HCT116 (cell line): ENCODE measurements at regions not wholly inside any gene's neighbourhood (a gene's known extent, or its start where the extent isn't known, plus 50 kb on each side); places are given as distances from the start of the nearest gene placed in this dataset.

Experiments
- ATAC-seq: fragments of 200-7000 bp; cut with Tn5 transposase; 2 replicates; pipeline ENCODE4 v1.9.1; 2020; ENCODE audit warnings: mild to moderate bottlenecking, moderate library complexity
- BruUV-seq: library from RNA; stranded (reverse); fragments of 400-500 nt; replicated peaks from 2 replicates; lab custom pipeline; 2021; lab: Mats Ljungman, UMichigan
- CTCF ChIA-PET: fragments of 300-600 bp; sonication (Branson Sonifier 250); formaldehyde crosslinking; loops from one replicate; lab custom pipeline; 2021; ENCODE audit warnings: antibody characterized with exemption; lab: Charles Lee
- POLR2A ChIA-PET: fragments of 300-600, 350-600 bp; sonication (Branson Sonifier 250); formaldehyde crosslinking; loops from one replicate; lab custom pipeline; 2021; ENCODE audit warnings: antibody characterized with exemption; lab: Charles Lee
- RAD21 ChIA-PET, 2 experiments: fragments of 300-600 bp; sonication (Branson Sonifier 250); formaldehyde crosslinking; loops; one replicate each; lab custom pipeline; 2023; ENCODE audit warnings: low total read pairs in 2 of 2; ENCODE audit not compliant: uncharacterized antibody in 2 of 2, unreplicated experiment in 2 of 2, low non-redundant PET in 1 of 2; lab: Charles Lee
- DNase-seq: peaks from one replicate; pipeline ENCODE4 v3.0.0-alpha.2; 2010; ENCODE audit warnings: low read depth, low spot score
- H2AFZ ChIP-seq: fragments of 200-600 bp; shearing (Covaris generic), sonication (generic); 2 replicates; pipeline ENCODE4 v1.6.1; 2017; ENCODE audit warnings: low read depth, mixed run types, mixed read lengths, antibody characterized with exemption, low read length; ENCODE audit not compliant: poor library complexity, severe bottlenecking
- H3K27ac ChIP-seq: 2 replicates; pipeline ENCODE4 v1.5.1; 2012; ENCODE audit warnings: low read depth, low read length
- H3K27me3 ChIP-seq: fragments of 200-600 bp; sonication (generic); 2 replicates; pipeline ENCODE4 v1.6.1; 2016; ENCODE audit warnings: mixed run types, low read length, mixed read lengths; ENCODE audit not compliant: insufficient read depth
- H3K36me3 ChIP-seq, 2 experiments: fragments of 200-500 bp in 1 of 2; fragments of 200-600 bp in 1 of 2; sonication (Bioruptor generic) in 1 of 2; sonication (generic) in 1 of 2; 2 replicates each; pipeline versions ENCODE4 v1.5.1 to v1.6.1; 2014 to 2016; ENCODE audit warnings: low read length in 2 of 2, inconsistent platforms in 1 of 2, mixed read lengths in 1 of 2, mixed run types in 1 of 2; ENCODE audit not compliant: insufficient read depth in 2 of 2, control insufficient read depth in 1 of 2
- H3K4me1 ChIP-seq, 2 experiments: fragments of 200-600 bp in 1 of 2; sonication (generic) in 1 of 2; 2 replicates each; pipeline versions ENCODE4 v1.5.1 to v1.6.1; 2012 to 2017; ENCODE audit warnings: low read length in 2 of 2, inconsistent platforms in 1 of 2, mild to moderate bottlenecking in 1 of 2, mixed read lengths in 1 of 2, mixed run types in 1 of 2, moderate library complexity in 1 of 2; ENCODE audit not compliant: insufficient read depth in 2 of 2, control insufficient read depth in 1 of 2
- H3K4me2 ChIP-seq: fragments of 200-600 bp; sonication (generic); 2 replicates; pipeline ENCODE4 v1.6.1; 2017; ENCODE audit warnings: mixed run types, low read length, mixed read lengths
- H3K4me3 ChIP-seq, 2 experiments: fragments of 200-600 bp in 1 of 2; sonication (generic) in 1 of 2; replicated peaks in 1 of 2; 2 replicates each; pipeline ENCODE4 v1.5.1; 2011 to 2016; ENCODE audit warnings: low read length in 2 of 2, control low read depth in 1 of 2, low read depth in 1 of 2, mild to moderate bottlenecking in 1 of 2, mixed read lengths in 1 of 2, mixed run types in 1 of 2
- H3K79me2 ChIP-seq: fragments of 200-600 bp; sonication (generic); 2 replicates; pipeline ENCODE4 v1.6.1; 2017; ENCODE audit warnings: mild to moderate bottlenecking, mixed run types, low read length, moderate library complexity, mixed read lengths; ENCODE audit not compliant: insufficient read depth
- H3K9ac ChIP-seq: fragments of 200-600 bp; sonication (generic); 2 replicates; pipeline ENCODE4 v1.6.1; 2016; ENCODE audit warnings: low read length, mixed read lengths
- H3K9me2 ChIP-seq: fragments of 200-600 bp; sonication (generic), shearing (Covaris generic); 2 replicates; pipeline ENCODE4 v1.6.1; 2017; ENCODE audit warnings: mixed run types, mild to moderate bottlenecking, moderate library complexity; ENCODE audit not compliant: insufficient read depth
- H3K9me3 ChIP-seq, 2 experiments: fragments of 200-500 bp in 1 of 2; fragments of 200-600 bp in 1 of 2; sonication (Bioruptor generic) in 1 of 2; sonication (generic) in 1 of 2; 2 replicates each; pipeline ENCODE4 v1.6.1; 2014 to 2017; ENCODE audit warnings: low read length in 2 of 2, mixed read lengths in 2 of 2, inconsistent platforms in 1 of 2, low read depth in 1 of 2, mild to moderate bottlenecking in 1 of 2, mixed run types in 1 of 2, moderate library complexity in 1 of 2; ENCODE audit not compliant: control insufficient read depth in 1 of 2, insufficient read depth in 1 of 2
- H4K20me1 ChIP-seq: fragments of 200-600 bp; sonication (generic), shearing (Covaris generic); 2 replicates; pipeline ENCODE4 v1.6.1; 2017; ENCODE audit warnings: mixed run types, mild to moderate bottlenecking, moderate library complexity; ENCODE audit not compliant: insufficient read depth
- ATF3 ChIP-seq: IDR thresholded peaks from 2 replicates; pipeline ENCODE4 v1.6.1; 2012
- CBX3 ChIP-seq: IDR thresholded peaks from 2 replicates; pipeline ENCODE4 v1.6.1; 2012; ENCODE audit warnings: low read depth
- CTCF ChIP-seq, 3 experiments: fragments of 200-600 bp in 1 of 3; sonication (generic) in 1 of 3; IDR thresholded peaks in 2 of 3; conservative IDR thresholded peaks in 1 of 3; 2 replicates each; pipeline ENCODE4 v1.5.1; 2012 to 2017; ENCODE audit warnings: low read depth in 2 of 3, low read length in 2 of 3, antibody characterized with exemption in 1 of 3, borderline replicate concordance in 1 of 3, control low read depth in 1 of 3, mild to moderate bottlenecking in 1 of 3, mixed read lengths in 1 of 3, mixed run types in 1 of 3, moderate library complexity in 1 of 3; ENCODE audit not compliant: insufficient read depth in 1 of 3
- ELF1 ChIP-seq: IDR thresholded peaks from 2 replicates; pipeline ENCODE4 v1.6.1; 2012; ENCODE audit warnings: low read depth, borderline replicate concordance
- EZH2phosphoT487 ChIP-seq: fragments of 200-600 bp; IDR thresholded peaks from 2 replicates; pipeline ENCODE4 v1.6.1; 2018; ENCODE audit warnings: antibody characterized with exemption, borderline replicate concordance
- FOSL1 ChIP-seq: IDR thresholded peaks from 2 replicates; pipeline ENCODE4 v1.6.1; 2012; ENCODE audit warnings: low read depth
- JUND ChIP-seq: IDR thresholded peaks from 2 replicates; pipeline ENCODE4 v1.6.1; 2012
- POLR2A ChIP-seq: IDR thresholded peaks from 2 replicates; pipeline ENCODE4 v1.7.0; 2011; ENCODE audit warnings: borderline replicate concordance; ENCODE audit not compliant: insufficient read depth, insufficient read length; ENCODE audit errors: extremely low read depth
- POLR2AphosphoS5 ChIP-seq: IDR thresholded peaks from 2 replicates; pipeline ENCODE4 v1.6.1; 2011; ENCODE audit warnings: mild to moderate bottlenecking, low read depth, low read length, moderate library complexity
- RAD21 ChIP-seq: IDR thresholded peaks from 2 replicates; pipeline ENCODE4 v1.6.1; 2012; ENCODE audit warnings: low read depth, mild to moderate bottlenecking
- TCF7L2 ChIP-seq: IDR thresholded peaks from 2 replicates; pipeline ENCODE4 v1.7.0; 2011; ENCODE audit warnings: borderline replicate concordance, inconsistent platforms; ENCODE audit not compliant: insufficient read depth, insufficient read length; ENCODE audit errors: extremely low read depth
- ZFX ChIP-seq: fragments of 450-650 bp; IDR thresholded peaks from 2 replicates; pipeline ENCODE4 v1.6.1; 2017
- intact Hi-C: fragments of 100-400 bp; cut with micrococcal nuclease; formaldehyde crosslinking; loops from 2 replicates; pipeline ENCODE4 v1.10.0; 2022

GRCh38 chr5:61901997-61902396, 404.0 kb upstream of the KIF2A start:
- no TSS peak for BruUV-seq
- no peak for ATAC-seq
- Histone ChIP-seq H3K9ac (no peak overlapping the region), H4K20me1 (no peaks in the 10 kb centered on the region), H3K4me2 (no peak overlapping the region), H3K4me3 (no peak overlapping the region), H3K27ac (no peak overlapping the region), H3K79me2 (no peaks in the 10 kb centered on the region), H2AFZ (no peak overlapping the region), H3K4me1 (no peaks in the 10 kb centered on the region), H3K9me2 (no peaks in the 10 kb centered on the region), H3K36me3 (no peaks in the 10 kb centered on the region), H3K27me3 (peaks cover 15% of the 10 kb centered on the region), H3K9me3 (no peaks in the 10 kb centered on the region)
- intact Hi-C loops, result no loop called here
- no peak for DNase-seq
- TF ChIP-seq EZH2phosphoT487, result no peak
- TF ChIP-seq POLR2A, result no peak
- no peak for TF ChIP-seq ATF3
- POLR2A ChIA-PET, result no interaction called here
- RAD21 ChIA-PET, result no interaction called here
- CTCF ChIA-PET, result no interaction called here

GRCh38 chr5:61904730-61905129, 401.3 kb upstream of the KIF2A start:
- no peaks in the 10 kb centered on the region for H3K4me1 ChIP-seq
- intact Hi-C loops, result no loop called here
- BruUV-seq, result no TSS peak
- no peaks in the 10 kb centered on the region for H4K20me1 ChIP-seq
- POLR2A ChIA-PET, result no interaction called here
- no peak overlapping the region for H3K4me3 ChIP-seq
- ATAC-seq (no peak), DNase-seq (no peak)
- no peak overlapping the region for H2AFZ ChIP-seq
- H3K79me2 ChIP-seq, result no peaks in the 10 kb centered on the region
- no peak overlapping the region for H3K27ac ChIP-seq
- RAD21 ChIA-PET, result no interaction called here
- H3K9me3 ChIP-seq, result no peaks in the 10 kb centered on the region
- H3K36me3 ChIP-seq, result no peaks in the 10 kb centered on the region
- no peak overlapping the region for H3K4me2 ChIP-seq
- H3K9me2 ChIP-seq, result no peaks in the 10 kb centered on the region
- H3K9ac ChIP-seq, result no peak overlapping the region
- TF ChIP-seq TCF7L2 (no peak), JUND (no peak), POLR2AphosphoS5 (no peak), ELF1 (no peak), CBX3 (no peak), ZFX (no peak), CTCF (IDR thresholded peaks at IDR 0.05 in 2 of 3, conservative IDR thresholded peaks at IDR 0.05 in 1 of 3; ENCODE audit: borderline replicate concordance in 1 of 3, insufficient read depth in 1 of 3, low read depth in 2 of 3, low read length in 2 of 3) (no peak), ATF3 (no peak), FOSL1 (no peak), RAD21 (no peak)
- peaks cover 13% of the 10 kb centered on the region for H3K27me3 ChIP-seq
- CTCF ChIA-PET, result no interaction called here
